B cell (primary cell): ENCODE measurements at regions not wholly inside any gene's neighbourhood (a gene's known extent, or its start where the extent isn't known, plus 50 kb on each side); places are given as distances from the start of the nearest gene placed in this dataset.

Source experiments
- ATAC-seq: fragments of 200-7000 bp; cut with Tn5 transposase; one replicate; pipeline ENCODE4 v1.10.0; 2021; ENCODE audit warnings: low read depth, mild to moderate bottlenecking, moderate number of reproducible peaks, moderate library complexity
- CTCF ChIA-PET: fragments of 350-600 bp; sonication (Branson Sonifier 250); formaldehyde crosslinking; loops from one replicate; lab custom pipeline; 2021; ENCODE audit warnings: antibody characterized with exemption, inconsistent platforms; lab: Charles Lee
- POLR2A ChIA-PET: fragments of 350-600 bp; sonication (Branson Sonifier 250); formaldehyde crosslinking; loops from one replicate; lab custom pipeline; 2021; ENCODE audit warnings: antibody characterized with exemption; lab: Charles Lee
- DNase-seq: peaks from one replicate; pipeline ENCODE4 v3.0.0; 2013
- H2AFZ ChIP-seq: 2 replicates; pipeline ENCODE4 v1.6.1; 2012; ENCODE audit warnings: mild to moderate bottlenecking, low read depth, low read length; ENCODE audit not compliant: insufficient read depth, poor library complexity, severe bottlenecking
- H3K27ac ChIP-seq, 2 donors: 1 replicate in 1 of 2; 2 replicates in 1 of 2; pipeline ENCODE4 v1.5.1; 2012 to 2013; ENCODE audit warnings: low read length in 2 of 2, mild to moderate bottlenecking in 2 of 2, moderate library complexity in 1 of 2
- H3K27me3 ChIP-seq, 4 experiments: fragments of 200-600 bp in 1 of 4; sonication (generic) in 1 of 4; replicated peaks in 1 of 4; 1 replicate in 2 of 4; 2 replicates in 2 of 4; pipeline versions ENCODE4 v1.6.1 to v1.7.0; 2013 to 2016; ENCODE audit warnings: low read length in 3 of 4, mild to moderate bottlenecking in 2 of 4, mixed read lengths in 1 of 4, moderate library complexity in 1 of 4; ENCODE audit not compliant: insufficient read depth in 4 of 4, control insufficient read depth in 3 of 4; ENCODE audit errors: control extremely low read depth in 1 of 4
- H3K36me3 ChIP-seq, 2 experiments: replicated peaks in 1 of 2; 1 replicate in 1 of 2; 2 replicates in 1 of 2; pipeline versions ENCODE4 v1.6.1 to v1.7.1; 2013; ENCODE audit warnings: low read length in 1 of 2; ENCODE audit not compliant: insufficient read depth in 2 of 2, control insufficient read depth in 1 of 2; ENCODE audit errors: control extremely low read depth in 1 of 2, extremely low read depth in 1 of 2
- H3K4me1 ChIP-seq, 2 donors: fragments of 200-600 bp in 1 of 2; sonication (generic) in 1 of 2; 1 replicate in 1 of 2; 2 replicates in 1 of 2; pipeline versions ENCODE4 v1.5.1 to v1.6.1; 2013 to 2017; ENCODE audit warnings: low read length in 2 of 2; ENCODE audit not compliant: control insufficient read depth in 2 of 2, insufficient read depth in 2 of 2
- H3K4me2 ChIP-seq: replicated peaks from 2 replicates; pipeline ENCODE3; 2012; ENCODE audit warnings: mild to moderate bottlenecking, low read depth, low read length; ENCODE audit not compliant: poor library complexity, severe bottlenecking
- H3K4me3 ChIP-seq, 5 experiments: fragments of 200-600 bp in 1 of 5; sonication (generic) in 1 of 5; 1 replicate in 3 of 5; 2 replicates in 2 of 5; pipeline versions ENCODE4 v1.5.1 to v1.7.0; 2011 to 2016; ENCODE audit warnings: low read length in 4 of 5, mild to moderate bottlenecking in 4 of 5, low read depth in 2 of 5, control low read depth in 1 of 5, moderate library complexity in 1 of 5; ENCODE audit not compliant: insufficient read depth in 1 of 5; ENCODE audit errors: control extremely low read depth in 1 of 5, extremely low read depth in 1 of 5
- H3K79me2 ChIP-seq: fragments of 200-600 bp; sonication (generic); one replicate; pipeline ENCODE4 v1.6.0; 2016; ENCODE audit warnings: low read length; ENCODE audit not compliant: control insufficient read depth, insufficient read depth
- H3K9ac ChIP-seq: fragments of 200-600 bp; sonication (generic); 2 replicates; pipeline ENCODE4 v1.6.1; 2017; ENCODE audit warnings: mild to moderate bottlenecking, low read length, moderate library complexity
- H3K9me3 ChIP-seq, 3 donors: one replicate each; pipeline versions ENCODE4 v1.6.1 to v1.7.1; 2013; ENCODE audit warnings: low read length in 2 of 3; ENCODE audit not compliant: control insufficient read depth in 2 of 3, insufficient read depth in 1 of 3; ENCODE audit errors: control extremely low read depth in 1 of 3
- H4K20me1 ChIP-seq: 2 replicates; pipeline ENCODE4 v1.6.0; 2012; ENCODE audit warnings: mild to moderate bottlenecking, low read length; ENCODE audit not compliant: insufficient read depth, control insufficient read depth, poor library complexity, severe bottlenecking
- H3K27ac Mint-ChIP-seq: one replicate; pipeline ENCODE4 v1.8.0; 2021; ENCODE audit warnings: mixed read lengths
- H3K27me3 Mint-ChIP-seq: one replicate; pipeline ENCODE4 v1.8.0; 2021; ENCODE audit warnings: mixed read lengths
- H3K4me1 Mint-ChIP-seq: one replicate; pipeline ENCODE4 v1.8.0; 2021; ENCODE audit warnings: mixed read lengths
- H3K4me3 Mint-ChIP-seq: one replicate; pipeline ENCODE4 v1.8.0; 2021; ENCODE audit warnings: mixed read lengths
- H3K9me3 Mint-ChIP-seq: one replicate; pipeline ENCODE4 v1.8.0; 2022; ENCODE audit warnings: mixed read lengths; ENCODE audit not compliant: insufficient read depth
- EZH2 ChIP-seq: IDR thresholded peaks from 2 replicates; pipeline ENCODE4 v1.6.1; 2012; ENCODE audit warnings: borderline replicate concordance, low read depth, mild to moderate bottlenecking, moderate library complexity, low read length; ENCODE audit not compliant: insufficient read depth, poor library complexity, severe bottlenecking
- WGBS: methylation state at CpG from one replicate; pipeline ENCODE4 v1.1.5; 2013; ENCODE audit warnings: missing lambda C conversion rate; ENCODE audit not compliant: insufficient coverage; 5-methylcytosine and 5-hydroxymethylcytosine counted together
- intact Hi-C: fragments of 100-400 bp; cut with micrococcal nuclease; formaldehyde crosslinking; loops from one replicate; pipeline ENCODE4 v1.10.0; 2022
- TF ChIP-seq, protein P1 (sequence below): fragments of 200-600 bp; IDR thresholded peaks from one replicate; pipeline ENCODE4 v1.8.0; 2022; ENCODE audit warnings: antibody characterized with exemption, mild to moderate bottlenecking

DNA sequence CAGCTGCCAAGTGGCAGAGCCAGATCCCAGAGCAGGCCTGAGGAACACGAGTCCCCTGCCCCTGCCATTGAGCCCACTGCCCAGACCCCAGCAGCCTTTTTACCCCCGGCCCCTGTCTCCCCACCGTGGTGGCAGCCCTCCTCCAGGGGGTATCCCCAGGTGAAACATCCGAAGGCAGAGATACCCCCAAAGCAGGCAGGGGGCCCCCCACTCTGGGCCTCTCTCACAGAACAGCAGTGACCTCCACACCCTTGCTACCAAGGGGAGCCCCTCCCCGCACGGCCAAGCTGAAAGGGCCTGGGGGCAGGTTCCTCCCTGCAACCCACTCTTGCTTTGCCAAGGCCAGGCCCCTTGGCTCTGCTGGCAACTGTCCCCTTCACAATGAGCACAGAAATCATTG lies 142.2 kb downstream of the ENGASE start:
- H3K36me3 ChIP-seq = no peaks in the 10 kb centered on the region

DNA sequence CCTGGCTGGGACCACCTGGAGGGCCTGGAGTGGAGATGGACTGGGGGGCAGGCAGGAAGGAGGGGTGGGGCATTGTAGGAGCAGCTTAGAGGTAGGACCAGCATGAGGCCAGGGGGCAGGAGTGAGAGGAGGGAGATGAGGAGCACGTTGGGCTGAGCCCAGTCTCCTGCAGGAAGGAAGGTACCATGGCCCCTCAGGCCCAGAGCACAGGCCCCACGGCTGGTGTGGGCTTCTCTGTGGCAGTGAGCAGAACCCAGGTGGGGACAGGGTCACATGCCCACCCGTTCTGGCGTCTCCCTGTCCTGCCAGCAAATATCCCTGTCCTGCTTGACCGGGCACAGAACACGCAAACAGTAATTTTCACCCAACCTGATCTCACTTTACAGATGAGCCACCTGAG lies 141.8 kb downstream of the ENGASE start:
- Histone ChIP-seq H3K4me3 (no peak overlapping the region), H3K9ac (no peak overlapping the region), H3K27me3 (peaks cover 0 to 35% (median 6%) of the 10 kb centered on the region in 4 experiments), H4K20me1 (no peaks in the 10 kb centered on the region), H3K79me2 (no peaks in the 10 kb centered on the region), H3K9me3 (peaks cover 0 to 3% (median 0%) of the 10 kb centered on the region in 3 donors), H3K27ac (no peak overlapping the region), H3K36me3 (no peaks in the 10 kb centered on the region), H3K4me1 (peaks cover 7% of the 10 kb centered on the region in 2 donors), H2AFZ (no peak overlapping the region), H3K4me2 (no peak overlapping the region)
- H3K4me1 Mint-ChIP-seq = peaks cover 8% of the 10 kb centered on the region
- DNase-seq (no peak), ATAC-seq (no peak)
- no peaks in the 10 kb centered on the region for H3K9me3 Mint-ChIP-seq
- no peak overlapping the region for H3K27ac Mint-ChIP-seq
- TF ChIP-seq, protein P1, sequence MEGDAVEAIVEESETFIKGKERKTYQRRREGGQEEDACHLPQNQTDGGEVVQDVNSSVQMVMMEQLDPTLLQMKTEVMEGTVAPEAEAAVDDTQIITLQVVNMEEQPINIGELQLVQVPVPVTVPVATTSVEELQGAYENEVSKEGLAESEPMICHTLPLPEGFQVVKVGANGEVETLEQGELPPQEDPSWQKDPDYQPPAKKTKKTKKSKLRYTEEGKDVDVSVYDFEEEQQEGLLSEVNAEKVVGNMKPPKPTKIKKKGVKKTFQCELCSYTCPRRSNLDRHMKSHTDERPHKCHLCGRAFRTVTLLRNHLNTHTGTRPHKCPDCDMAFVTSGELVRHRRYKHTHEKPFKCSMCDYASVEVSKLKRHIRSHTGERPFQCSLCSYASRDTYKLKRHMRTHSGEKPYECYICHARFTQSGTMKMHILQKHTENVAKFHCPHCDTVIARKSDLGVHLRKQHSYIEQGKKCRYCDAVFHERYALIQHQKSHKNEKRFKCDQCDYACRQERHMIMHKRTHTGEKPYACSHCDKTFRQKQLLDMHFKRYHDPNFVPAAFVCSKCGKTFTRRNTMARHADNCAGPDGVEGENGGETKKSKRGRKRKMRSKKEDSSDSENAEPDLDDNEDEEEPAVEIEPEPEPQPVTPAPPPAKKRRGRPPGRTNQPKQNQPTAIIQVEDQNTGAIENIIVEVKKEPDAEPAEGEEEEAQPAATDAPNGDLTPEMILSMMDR = no peak
- no peak for TF ChIP-seq EZH2
- peaks cover 42% of the 10 kb centered on the region for H3K27me3 Mint-ChIP-seq
- 49% methylated on average over 6 of the region's 6 CpGs for WGBS
- CTCF ChIA-PET = no interaction called here
- no peak overlapping the region for H3K4me3 Mint-ChIP-seq
- intact Hi-C loops = no loop called here
- POLR2A ChIA-PET = no interaction called here

More for the DNA sequence above, 142.2 kb downstream of the ENGASE start:
- Histone ChIP-seq H2AFZ (no peak overlapping the region), H3K4me2 (no peak overlapping the region), H3K9me3 (peaks cover 0 to 3% (median 0%) of the 10 kb centered on the region in 3 donors), H3K27ac (no peak overlapping the region), H3K4me1 (peaks cover 7% of the 10 kb centered on the region in 2 donors), H3K9ac (no peak overlapping the region), H3K27me3 (peaks cover 0 to 38% (median 4%) of the 10 kb centered on the region in 4 experiments), H3K4me3 (no peak overlapping the region), H4K20me1 (no peaks in the 10 kb centered on the region), H3K79me2 (no peaks in the 10 kb centered on the region)
- TF ChIP-seq, protein P1 = no peak
- no peak for TF ChIP-seq EZH2
- ChIA-PET POLR2A (no interaction called here), CTCF (no interaction called here)
- intact Hi-C loops = no loop called here
- WGBS = 84% methylated on average over 6 of the region's 6 CpGs
- Mint-ChIP-seq H3K27me3 (peaks cover 43% of the 10 kb centered on the region), H3K4me3 (no peak overlapping the region), H3K27ac (no peak overlapping the region), H3K4me1 (peaks cover 8% of the 10 kb centered on the region), H3K9me3 (no peaks in the 10 kb centered on the region)
- no peak for ATAC-seq
- DNase-seq = no peak
